Osteoblast (primary cell): ENCODE measurements at regions not wholly inside any gene's neighbourhood (a gene's known extent, or its start where the extent isn't known, plus 50 kb on each side); places are given as distances from the start of the nearest gene placed in this dataset.

Source experiments
- DNase-seq: peaks from one replicate; pipeline ENCODE4 v3.0.0; 2011; ENCODE audit warnings: low spot score, mixed read lengths; ENCODE audit not compliant: insufficient read length; ENCODE audit errors: missing footprints
- H2AFZ ChIP-seq: 2 replicates; pipeline ENCODE4 v1.6.0; 2011; ENCODE audit warnings: mild to moderate bottlenecking, low read length
- H3K27ac ChIP-seq: 2 replicates; pipeline ENCODE4 v1.5.1; 2011; ENCODE audit warnings: mild to moderate bottlenecking, low read depth, low read length, moderate library complexity
- H3K27me3 ChIP-seq: 2 replicates; pipeline ENCODE4 v1.6.0; 2012; ENCODE audit warnings: mild to moderate bottlenecking, control low read depth, inconsistent platforms, low read length, moderate library complexity; ENCODE audit not compliant: insufficient read depth
- H3K36me3 ChIP-seq: 2 replicates; pipeline ENCODE4 v1.5.1; 2011; ENCODE audit warnings: mild to moderate bottlenecking, low read length, control low read depth, moderate library complexity; ENCODE audit not compliant: insufficient read depth
- H3K4me1 ChIP-seq: 2 replicates; pipeline ENCODE4 v1.5.1; 2011; ENCODE audit warnings: mild to moderate bottlenecking, low read length, control low read depth, moderate library complexity; ENCODE audit not compliant: insufficient read depth
- H3K4me2 ChIP-seq: 2 replicates; pipeline ENCODE4 v1.6.0; 2011; ENCODE audit warnings: mild to moderate bottlenecking, low read length; ENCODE audit not compliant: insufficient read depth
- H3K4me3 ChIP-seq: fragments of 200-600 bp; sonication (generic); 3 replicates; pipeline ENCODE4 v1.5.1; 2012; ENCODE audit warnings: mild to moderate bottlenecking, low read length, inconsistent platforms; ENCODE audit not compliant: insufficient read depth
- H3K79me2 ChIP-seq: 2 replicates; pipeline ENCODE4 v1.6.0; 2012; ENCODE audit warnings: mild to moderate bottlenecking, low read length, control low read depth, inconsistent platforms; ENCODE audit not compliant: insufficient read depth
- H3K9me3 ChIP-seq: 2 replicates; pipeline ENCODE4 v1.5.1; 2011; ENCODE audit warnings: low read depth, low read length, control low read depth
- H4K20me1 ChIP-seq: 2 replicates; pipeline ENCODE4 v1.6.0; 2012; ENCODE audit warnings: mild to moderate bottlenecking, low read length, control low read depth; ENCODE audit not compliant: insufficient read depth
- CTCF ChIP-seq: IDR thresholded peaks from 2 replicates; pipeline ENCODE4 v1.5.1; 2011; ENCODE audit warnings: mild to moderate bottlenecking, low read depth, low read length, moderate library complexity; ENCODE audit errors: extremely low read depth

DNA sequence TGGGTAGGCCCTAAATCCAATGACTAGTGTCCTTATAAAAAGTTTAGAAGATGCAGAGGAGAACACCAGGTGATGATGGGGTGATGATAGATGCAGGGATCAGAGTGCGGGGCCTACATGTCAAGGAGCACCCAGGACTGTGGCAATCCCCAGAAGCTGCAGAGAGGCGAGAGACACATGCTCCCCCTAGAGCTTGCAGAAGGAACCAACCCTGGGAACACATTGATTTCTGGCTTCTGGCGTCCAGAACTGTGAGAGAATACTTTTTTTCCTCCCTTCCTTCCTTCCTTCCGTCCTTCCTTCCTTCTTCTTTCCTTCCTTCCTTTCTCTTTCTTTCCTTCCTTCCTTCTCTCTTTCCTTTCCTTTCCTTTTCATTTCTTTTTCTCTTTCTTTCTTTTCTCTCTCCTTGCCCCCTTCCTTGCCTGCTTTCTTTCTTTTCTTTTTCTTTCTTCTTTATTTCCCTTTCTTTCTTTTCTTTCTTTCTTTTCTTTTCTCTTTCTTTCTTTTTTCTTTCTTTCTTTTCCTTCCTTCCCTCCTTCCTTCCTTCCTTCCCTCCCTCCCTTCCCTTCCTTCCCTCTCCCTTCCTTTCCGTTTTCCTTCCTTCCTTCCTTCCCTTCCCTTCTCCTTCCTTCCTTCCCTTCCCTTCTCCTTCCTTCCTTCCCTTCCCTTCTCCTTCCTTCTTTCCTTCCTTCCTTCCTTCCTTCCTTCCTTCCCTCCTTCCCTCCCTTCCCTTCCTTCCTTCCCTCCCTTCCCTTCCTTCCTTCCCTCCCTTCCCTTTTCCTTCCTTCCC is 134.3 kb downstream of the HAPSTR1 start:
- Histone ChIP-seq H2AFZ (no peak overlapping the region), H3K79me2 (no peaks in the 10 kb centered on the region), H3K27me3 (no peaks in the 10 kb centered on the region), H3K9me3 (no peaks in the 10 kb centered on the region), H4K20me1 (no peaks in the 10 kb centered on the region), H3K27ac (no peak overlapping the region), H3K4me3 (no peak overlapping the region), H3K4me1 (no peaks in the 10 kb centered on the region), H3K4me2 (no peak overlapping the region), H3K36me3 (no peaks in the 10 kb centered on the region)
- TF ChIP-seq CTCF: peak; percentile 37
- no peak for DNase-seq

DNA sequence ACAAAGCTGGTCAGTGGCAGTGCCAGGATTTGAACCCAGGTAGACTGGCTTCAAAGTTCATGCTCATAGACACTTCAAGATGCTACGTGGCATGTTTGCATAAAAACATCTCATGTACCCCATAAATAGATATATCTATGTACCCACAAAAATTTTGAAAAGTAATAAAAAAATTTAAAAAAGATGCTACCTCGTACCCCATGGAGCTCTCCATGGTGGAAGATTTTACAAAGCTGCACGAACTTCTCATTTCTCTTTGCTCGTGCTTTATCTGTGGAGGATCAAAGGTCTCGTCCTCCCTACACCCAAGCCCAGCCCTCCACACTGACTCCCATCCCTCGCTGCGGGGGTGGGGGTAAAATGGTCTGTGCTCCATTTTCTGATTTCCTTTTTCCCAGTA is 135.5 kb downstream of the HAPSTR1 start:
- no peaks in the 10 kb centered on the region for H3K79me2 ChIP-seq
- H3K27me3 ChIP-seq: no peaks in the 10 kb centered on the region
- H3K4me3 ChIP-seq: no peak overlapping the region
- DNase-seq: no peak
- H2AFZ ChIP-seq: no peak overlapping the region
- H3K36me3 ChIP-seq: no peaks in the 10 kb centered on the region
- H3K27ac ChIP-seq: no peak overlapping the region
- no peaks in the 10 kb centered on the region for H3K9me3 ChIP-seq
- no peak overlapping the region for H3K4me2 ChIP-seq
- no peaks in the 10 kb centered on the region for H4K20me1 ChIP-seq
- no peak for TF ChIP-seq CTCF
- no peaks in the 10 kb centered on the region for H3K4me1 ChIP-seq

- H3K4me3 ChIP-seq: no peak overlapping the region
- no peaks in the 10 kb centered on the region for H3K79me2 ChIP-seq
- H3K4me1 ChIP-seq: no peaks in the 10 kb centered on the region
- H3K27ac ChIP-seq: no peak overlapping the region
- H3K27me3 ChIP-seq: no peaks in the 10 kb centered on the region
- DNase-seq: no peak
- H3K4me2 ChIP-seq: no peak overlapping the region
- no peak overlapping the region for H2AFZ ChIP-seq
- no peaks in the 10 kb centered on the region for H4K20me1 ChIP-seq
- TF ChIP-seq CTCF: no peak
- no peaks in the 10 kb centered on the region for H3K36me3 ChIP-seq
- no peaks in the 10 kb centered on the region for H3K9me3 ChIP-seq
Measured at GRCh38 chr16:9231039-9231438, 139.6 kb downstream of the HAPSTR1 start.

GRCh38 chr16:9232102-9232770 is 140.8 kb downstream of the HAPSTR1 start:
- H3K4me1 ChIP-seq: no peaks in the 10 kb centered on the region
- H2AFZ ChIP-seq: no peak overlapping the region
- H3K79me2 ChIP-seq: no peaks in the 10 kb centered on the region
- H4K20me1 ChIP-seq: no peaks in the 10 kb centered on the region
- H3K27me3 ChIP-seq: no peaks in the 10 kb centered on the region
- no peak for DNase-seq
- no peak overlapping the region for H3K27ac ChIP-seq
- no peaks in the 10 kb centered on the region for H3K36me3 ChIP-seq
- no peak overlapping the region for H3K4me2 ChIP-seq
- TF ChIP-seq CTCF: no peak
- H3K4me3 ChIP-seq: no peak overlapping the region
- no peaks in the 10 kb centered on the region for H3K9me3 ChIP-seq
